ENCODE measurements at regions not wholly inside any gene's neighbourhood (a gene's known extent, or its start where the extent isn't known, plus 50 kb on each side); places are given as distances from the start of the nearest gene placed in this dataset.

GRCh38 chr12:97748298-97748697 is 285.7 kb downstream of the RMST start:
- DNase-seq (ENCODE audit: low read depth): no peak
- H3K4me3 ChIP-seq (ENCODE audit: low read length): no peak overlapping the region
- no peak for TF ChIP-seq CTCF (IDR thresholded peaks at IDR 0.05; ENCODE audit: insufficient read depth, low read depth, low read length, missing control alignments)

- no peak for DNase-seq (ENCODE audit: low read depth)
- TF ChIP-seq CTCF (IDR thresholded peaks at IDR 0.05; ENCODE audit: insufficient read depth, low read depth, low read length, missing control alignments): no peak
- H3K4me3 ChIP-seq (ENCODE audit: low read length): no peak overlapping the region
These were observed 289.1 kb downstream of the RMST start for GRCh38 chr12:97751704-97752103.

GRCh38 chr12:97752129-97752528 is 289.5 kb downstream of the RMST start:
- no peak for DNase-seq (ENCODE audit: low read depth)
- no peak for TF ChIP-seq CTCF (IDR thresholded peaks at IDR 0.05; ENCODE audit: insufficient read depth, low read depth, low read length, missing control alignments)

GRCh38 chr12:97753332-97753731 is 290.7 kb downstream of the RMST start:
- no peak overlapping the region for H3K4me3 ChIP-seq (ENCODE audit: low read length)
- DNase-seq (ENCODE audit: low read depth): no peak
- no peak for TF ChIP-seq CTCF (IDR thresholded peaks at IDR 0.05; ENCODE audit: insufficient read depth, low read depth, low read length, missing control alignments)

More at GRCh38 chr12:97752129-97752528, 289.5 kb downstream of the RMST start:
- no peak overlapping the region for H3K4me3 ChIP-seq (ENCODE audit: low read length)

GRCh38 chr12:97754306-97754705 is 291.7 kb downstream of the RMST start:
- no peak overlapping the region for H3K4me3 ChIP-seq (ENCODE audit: low read length)
- TF ChIP-seq CTCF (IDR thresholded peaks at IDR 0.05; ENCODE audit: insufficient read depth, low read depth, low read length, missing control alignments): no peak
- no peak for DNase-seq (ENCODE audit: low read depth)

- no peak for DNase-seq (ENCODE audit: low read depth)
- TF ChIP-seq CTCF (IDR thresholded peaks at IDR 0.05; ENCODE audit: insufficient read depth, low read depth, low read length, missing control alignments): no peak
- H3K4me3 ChIP-seq (ENCODE audit: low read length): no peak overlapping the region
These were observed 293.6 kb downstream of the RMST start for GRCh38 chr12:97756066-97756666.

GRCh38 chr12:97756741-97757140 is 294.1 kb downstream of the RMST start:
- H3K4me3 ChIP-seq (ENCODE audit: low read length): no peak overlapping the region
- no peak for TF ChIP-seq CTCF (IDR thresholded peaks at IDR 0.05; ENCODE audit: insufficient read depth, low read depth, low read length, missing control alignments)
- DNase-seq (ENCODE audit: low read depth): no peak
